ENCODE measurements at regions not wholly inside any gene's neighbourhood (a gene's known extent, or its start where the extent isn't known, plus 50 kb on each side); places are given as distances from the start of the nearest gene placed in this dataset.

- TF ChIP-seq CTCF (IDR thresholded peaks at IDR 0.05; ENCODE audit: insufficient read depth, low read length) = no peak
- TF ChIP-seq REST (IDR thresholded peaks at IDR 0.05; ENCODE audit: insufficient replicate concordance, low read depth) = no peak
- no peak for TF ChIP-seq POLR2AphosphoS5 (IDR thresholded peaks at IDR 0.05; ENCODE audit: low read depth)
Observed at GRCh38 chr4:53929311-53929710, 135.1 kb downstream of the CHIC2 start.
